Activated CD4-positive, CD25-positive, alpha-beta regulatory T cell treated with anti-CD3 and anti-CD28 coated beads, Interleukin-2, amount 50 U/mL, for 72 hours (primary cell): ENCODE measurements at regions not wholly inside any gene's neighbourhood (a gene's known extent, or its start where the extent isn't known, plus 50 kb on each side); places are given as distances from the start of the nearest gene placed in this dataset.

Source experiments
- DNase-seq: peaks from one replicate; pipeline ENCODE4 v3.0.0; 2021

- DNase-seq: no peak
These were observed 88.0 kb upstream of the ZBTB40 start for GRCh38 chr1:22363403-22364325.

- no peak for DNase-seq
These were observed 87.4 kb upstream of the ZBTB40 start for GRCh38 chr1:22364326-22364650.

DNA sequence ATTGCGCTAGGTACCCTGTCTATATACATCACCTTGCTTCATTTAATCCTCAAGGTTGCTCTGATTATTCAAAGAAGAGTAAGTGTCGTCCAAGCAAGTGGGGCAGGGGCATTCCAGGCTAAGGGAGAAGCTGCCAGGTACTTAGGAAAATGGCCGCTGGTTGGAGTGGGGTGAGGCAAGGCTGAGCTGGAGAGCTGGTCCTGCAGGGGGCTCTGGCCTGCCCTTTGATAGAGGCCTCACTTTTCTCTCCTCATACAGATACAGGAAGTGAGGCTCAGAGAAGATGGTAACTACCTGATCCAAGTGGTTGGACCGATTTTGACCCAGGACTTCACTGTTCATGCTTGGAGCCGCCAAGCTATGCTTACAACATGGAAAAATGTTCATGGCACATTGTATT lies 86.9 kb upstream of the ZBTB40 start:
- no peak for DNase-seq

- no peak for DNase-seq
These were observed 86.0 kb upstream of the ZBTB40 start for GRCh38 chr1:22365331-22366295.

- DNase-seq: no peak
These were observed 85.3 kb upstream of the ZBTB40 start for GRCh38 chr1:22366346-22366745.

- DNase-seq: no peak
These were observed 83.5 kb upstream of the ZBTB40 start for GRCh38 chr1:22368125-22368524.

DNA sequence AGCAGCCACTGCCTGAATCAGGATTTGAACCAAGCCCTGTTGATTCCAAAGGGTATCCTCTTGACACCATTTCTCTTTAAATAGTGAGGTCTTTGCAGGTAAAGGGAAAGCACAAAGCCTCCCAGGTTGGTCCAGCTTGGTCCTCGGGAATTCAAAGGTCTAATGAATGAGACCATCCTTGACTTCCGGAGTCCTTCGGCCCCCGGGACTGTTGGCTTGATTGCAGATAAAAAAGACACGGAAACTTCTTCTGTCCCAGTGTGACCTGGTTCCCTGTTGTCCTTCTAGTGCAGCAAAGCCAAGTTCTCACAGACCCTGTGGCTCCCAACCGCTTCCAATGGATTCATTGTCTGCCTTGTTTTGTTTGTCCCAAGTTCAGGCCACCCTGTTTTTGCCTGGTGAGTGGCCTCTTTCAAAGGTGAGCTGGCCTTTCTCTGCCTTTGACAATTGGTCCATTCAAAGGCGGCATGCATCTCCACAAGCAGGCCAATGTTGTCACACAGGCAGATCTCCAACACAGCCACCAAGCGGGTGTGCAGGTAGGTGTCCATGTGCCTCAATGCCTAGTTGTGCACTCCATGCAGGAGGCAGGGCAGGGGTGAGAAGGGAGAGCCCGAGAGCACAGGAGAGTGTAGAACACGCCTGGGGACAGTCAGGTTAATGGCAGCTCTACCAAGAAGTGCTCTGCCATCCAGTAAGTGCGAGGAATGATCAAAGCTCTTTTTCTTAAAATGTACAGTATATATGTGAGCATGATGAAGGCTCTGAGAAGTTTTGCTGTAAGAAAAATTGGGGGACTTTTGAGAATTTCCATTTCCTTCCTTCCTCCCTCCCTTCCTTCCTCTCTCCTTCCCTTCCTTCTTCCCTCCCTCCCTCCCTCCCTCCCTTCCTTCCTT lies 82.1 kb upstream of the ZBTB40 start:
- no peak for DNase-seq

- DNase-seq: no peak
These were observed 81.5 kb upstream of the ZBTB40 start for GRCh38 chr1:22370190-22370498.

GRCh38 chr1:22371408-22371807 lies 80.2 kb upstream of the ZBTB40 start:
- DNase-seq: no peak

DNA sequence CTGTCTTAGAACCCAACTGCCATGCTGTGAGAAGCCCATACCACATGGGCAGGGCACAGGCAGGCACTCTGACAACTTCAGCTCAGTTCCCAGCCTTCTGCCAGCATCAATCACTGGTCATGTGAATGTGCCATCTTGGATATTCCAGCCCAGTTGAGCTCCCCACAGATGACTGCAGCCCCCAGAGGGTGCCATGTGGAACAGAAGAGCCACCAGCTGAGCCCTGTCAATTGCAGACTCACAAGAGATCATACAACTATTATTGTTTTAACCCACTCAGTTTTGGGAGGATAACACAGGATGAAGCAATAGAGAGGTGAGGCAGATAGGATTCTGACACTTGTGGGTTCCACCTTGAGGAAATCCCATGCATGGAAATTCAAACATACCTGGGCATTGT lies 78.4 kb upstream of the ZBTB40 start:
- no peak for DNase-seq

GRCh38 chr1:22374001-22374400 lies 77.7 kb upstream of the ZBTB40 start:
- DNase-seq: no peak

DNA sequence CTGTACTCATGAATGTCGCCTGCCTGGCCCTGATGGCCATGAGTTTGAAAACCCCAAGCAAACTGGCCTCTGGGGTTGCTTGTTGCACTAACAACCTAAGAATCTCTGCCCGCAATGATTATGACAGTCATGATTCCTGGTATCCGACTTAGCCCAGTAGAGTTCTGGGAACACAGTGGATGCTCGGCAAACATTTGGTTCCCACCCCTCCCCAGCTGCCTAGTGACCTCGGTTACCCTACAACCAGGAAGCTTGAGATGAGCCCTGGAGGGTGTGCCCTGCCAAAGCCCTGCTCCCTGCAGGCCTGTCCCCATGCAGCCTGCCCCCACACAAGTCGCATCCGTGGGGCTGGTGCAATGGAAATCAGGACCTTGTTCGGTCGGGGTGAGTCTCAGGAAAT lies 76.0 kb upstream of the ZBTB40 start:
- DNase-seq: no peak

DNA sequence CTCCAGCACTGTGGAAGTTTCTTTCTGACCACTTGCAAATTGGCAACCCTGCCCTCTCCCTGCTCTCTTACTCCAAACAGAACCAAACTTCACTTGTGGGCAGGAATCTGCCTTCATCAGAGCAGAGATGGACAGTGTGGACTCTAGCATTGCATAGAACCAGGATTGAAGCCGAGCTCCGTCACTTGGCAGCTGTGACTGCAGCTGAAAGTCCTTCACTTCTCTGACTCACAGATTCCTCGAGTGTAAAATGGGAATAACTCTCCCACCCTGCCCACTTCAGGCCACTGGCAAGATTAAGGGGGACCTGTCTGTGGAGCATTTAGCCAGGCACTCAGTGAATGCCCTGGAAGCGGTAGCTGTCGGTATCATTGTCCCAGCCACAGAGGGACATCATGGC lies 75.7 kb upstream of the ZBTB40 start:
- no peak for DNase-seq

DNA sequence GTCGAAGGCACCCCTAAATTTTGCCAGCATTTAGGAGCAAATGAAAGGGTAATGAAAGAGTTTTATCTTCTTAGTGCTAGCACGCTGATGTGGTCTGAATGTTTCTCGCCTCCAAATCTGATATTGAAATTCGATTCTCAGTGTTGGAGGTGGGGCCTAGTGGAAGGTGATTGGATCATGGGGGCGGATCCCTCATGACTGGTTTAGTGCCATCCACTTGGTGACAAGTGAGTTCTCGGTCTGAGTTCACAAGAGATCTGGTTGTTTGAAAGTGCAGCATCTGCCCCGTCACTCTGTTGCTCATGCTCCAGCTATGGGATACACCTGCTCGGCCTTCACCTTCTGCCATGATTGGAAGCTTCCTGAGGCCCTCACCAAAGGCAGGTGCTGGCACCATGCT lies 75.1 kb upstream of the ZBTB40 start:
- no peak for DNase-seq

DNA sequence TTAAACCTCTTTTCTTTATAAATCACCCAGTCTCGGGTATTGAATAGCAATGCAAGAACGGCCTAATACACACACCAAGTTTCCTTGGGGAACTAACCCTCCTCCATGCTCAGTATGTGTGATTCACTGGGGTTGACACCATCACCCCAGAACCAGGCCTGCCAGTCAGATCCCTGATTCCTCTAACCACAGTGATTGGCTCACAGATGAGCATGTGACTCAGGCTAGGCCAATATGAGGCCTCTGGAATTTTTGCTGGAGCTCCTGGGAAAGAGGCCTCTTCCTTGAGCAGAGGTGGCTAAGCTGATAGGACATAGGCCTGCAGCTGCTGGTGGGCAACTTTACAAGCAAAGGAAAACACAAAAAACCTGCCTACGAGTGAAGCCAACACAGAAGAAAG lies 74.7 kb upstream of the ZBTB40 start:
- DNase-seq: no peak

GRCh38 chr1:22379566-22379965 lies 72.1 kb upstream of the ZBTB40 start:
- DNase-seq: no peak

DNA sequence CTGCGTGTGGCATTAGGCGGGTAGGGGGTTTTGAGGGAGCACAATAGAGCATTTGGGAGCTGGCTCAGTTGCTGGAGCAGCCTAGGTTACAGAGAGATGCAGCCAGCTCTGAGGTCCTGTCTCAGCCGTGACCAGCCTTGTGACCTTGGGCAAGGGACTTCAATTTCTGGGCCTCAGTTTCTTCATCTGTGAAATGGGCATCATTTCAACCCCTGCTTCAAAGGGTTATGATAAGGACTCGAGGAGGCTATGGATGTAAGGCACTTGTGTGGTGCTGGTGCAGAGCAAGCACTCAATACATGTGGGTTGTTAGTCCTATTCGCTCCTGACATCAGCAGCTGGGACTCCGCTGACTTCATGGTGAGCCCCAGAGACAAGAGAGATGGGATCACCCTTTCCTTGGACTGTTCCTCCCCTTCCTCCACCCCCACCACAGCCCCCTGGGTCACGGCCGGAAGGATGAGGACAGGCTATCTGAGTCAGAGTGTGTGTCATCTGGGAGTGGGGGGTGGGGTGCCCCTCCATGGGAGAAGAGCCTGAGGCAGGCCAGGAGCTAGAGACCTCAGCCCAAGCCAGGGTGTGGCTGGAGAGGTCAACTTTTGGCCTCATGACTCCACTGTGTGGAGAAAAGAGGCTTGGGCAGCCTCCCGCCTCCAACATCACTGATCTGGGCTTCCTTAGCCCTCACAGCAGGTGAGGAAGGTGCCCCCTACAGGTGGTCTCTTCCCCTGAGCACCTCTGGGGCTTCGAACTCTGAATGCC lies 71.4 kb upstream of the ZBTB40 start:
- DNase-seq: no peak

- DNase-seq: no peak
These were observed 67.9 kb upstream of the ZBTB40 start for GRCh38 chr1:22383526-22384294.

- DNase-seq: no peak
These were observed 66.1 kb upstream of the ZBTB40 start for GRCh38 chr1:22385537-22385936.

DNA sequence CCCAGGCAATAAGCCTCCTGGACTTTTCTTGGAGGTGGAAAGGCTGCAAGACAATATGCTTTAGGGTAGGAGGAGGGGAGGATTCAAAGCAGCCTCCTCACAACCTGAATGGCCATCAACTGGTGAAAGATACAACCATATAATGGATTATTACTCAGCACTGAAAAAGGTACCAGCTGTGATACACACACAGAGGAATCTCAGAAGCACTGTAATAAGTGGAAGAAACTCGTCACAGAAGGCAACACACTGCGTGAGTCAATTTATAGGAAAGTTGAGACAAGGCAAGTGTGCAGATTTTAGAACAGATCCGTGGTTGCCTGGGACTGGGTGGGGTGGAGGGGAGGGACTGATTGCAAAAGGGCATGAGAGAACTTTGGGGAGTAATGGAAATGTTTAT lies 64.9 kb upstream of the ZBTB40 start:
- DNase-seq: no peak

- no peak for DNase-seq
These were observed 63.6 kb upstream of the ZBTB40 start for GRCh38 chr1:22387919-22388580.
